OCI-LY3 (cell line): ENCODE measurements at regions not wholly inside any gene's neighbourhood (a gene's known extent, or its start where the extent isn't known, plus 50 kb on each side); places are given as distances from the start of the nearest gene placed in this dataset.
A peak's percentile ranks its signal among the peaks of the same experiment; 100 is the strongest.

Source experiments
- H2AFZ ChIP-seq: fragments of 200-600, 300-600 bp; shearing (Covaris generic); 2 replicates; pipeline ENCODE4 v1.6.0; 2014; ENCODE audit warnings: antibody characterized with exemption, low read depth, low read length
- H3K27ac ChIP-seq: fragments of 200-600, 300-600 bp; sonication (generic); 2 replicates; pipeline ENCODE4 v1.5.1; 2014; ENCODE audit warnings: mild to moderate bottlenecking, low read length, moderate library complexity, mixed read lengths
- H3K27me3 ChIP-seq: fragments of 200-600, 300-600 bp; sonication (generic); 2 replicates; pipeline ENCODE4 v1.6.1; 2014; ENCODE audit warnings: low read depth, low read length, mixed read lengths
- H3K36me3 ChIP-seq: fragments of 200-600, 300-600 bp; sonication (generic); replicated peaks from 2 replicates; pipeline ENCODE3; 2014; ENCODE audit warnings: low read depth, low read length, mixed read lengths
- H3K4me1 ChIP-seq: fragments of 300-600, 200-600 bp; sonication (generic); 2 replicates; pipeline ENCODE4 v1.6.1; 2014; ENCODE audit warnings: low read length, mixed read lengths
- H3K4me2 ChIP-seq: fragments of 200-600, 300-600 bp; sonication (generic); 2 replicates; pipeline ENCODE4 v1.6.1; 2014; ENCODE audit warnings: low read length, mixed read lengths
- H3K4me3 ChIP-seq: fragments of 300-600, 200-600 bp; sonication (generic); 2 replicates; pipeline ENCODE4 v1.5.1; 2014; ENCODE audit warnings: antibody characterized with exemption, mild to moderate bottlenecking, low read length, moderate library complexity
- H3K79me2 ChIP-seq: fragments of 300-600, 200-600 bp; shearing (Covaris generic); 2 replicates; pipeline ENCODE4 v1.6.1; 2014; ENCODE audit warnings: mild to moderate bottlenecking, low read length, mixed read lengths
- H3K9ac ChIP-seq: fragments of 300-600, 200-600 bp; shearing (Covaris generic); 2 replicates; pipeline ENCODE4 v1.6.0; 2014; ENCODE audit warnings: mild to moderate bottlenecking, low read length, moderate library complexity
- H3K9me3 ChIP-seq: fragments of 200-600, 300-600 bp; shearing (Covaris generic); 2 replicates; pipeline ENCODE4 v1.6.1; 2014; ENCODE audit warnings: low read length, mixed read lengths; ENCODE audit not compliant: insufficient read depth
- H4K20me1 ChIP-seq: fragments of 200-600, 300-600 bp; sonication (generic); 2 replicates; pipeline ENCODE4 v1.6.1; 2016; ENCODE audit warnings: low read length, mixed read lengths; ENCODE audit not compliant: insufficient read depth
- CTCF ChIP-seq: fragments of 200-600, 300-600 bp; sonication (generic); IDR thresholded peaks from 2 replicates; pipeline ENCODE4 v1.5.1; 2014; ENCODE audit warnings: antibody characterized with exemption, low read length, low read depth
- EZH2phosphoT487 ChIP-seq: fragments of 200-600 bp; shearing (Covaris generic); IDR thresholded peaks from 2 replicates; pipeline ENCODE4 v1.6.1; 2018; ENCODE audit warnings: antibody characterized with exemption, mixed run types, low read depth

DNA sequence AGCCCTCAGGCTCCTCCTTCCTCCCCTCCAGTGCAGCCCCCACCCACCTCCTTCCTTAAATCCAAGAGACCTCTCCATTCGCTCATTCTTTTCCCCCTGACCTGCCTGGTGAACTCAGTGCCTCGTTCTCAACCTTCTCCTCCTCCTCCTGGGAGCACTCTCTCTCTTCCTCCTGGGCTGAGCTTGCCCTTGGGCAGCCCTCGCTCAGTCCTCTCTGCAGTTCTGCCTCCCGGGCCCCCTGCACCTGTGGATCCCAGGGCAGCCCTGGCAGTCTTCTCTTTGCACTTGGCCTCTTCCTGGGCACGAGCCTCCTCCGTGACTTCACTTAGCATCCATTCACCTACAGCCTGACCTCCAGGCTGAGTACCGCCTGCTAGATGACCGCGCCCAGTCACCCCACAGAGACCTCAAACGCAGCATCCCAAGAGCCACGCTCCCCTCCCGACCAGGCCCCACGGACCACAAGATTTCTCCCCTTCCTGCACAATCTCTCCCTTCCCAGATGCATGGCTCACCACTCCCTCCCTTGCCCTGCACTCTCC lies 58.9 kb upstream of the ID2 start:
- Histone ChIP-seq H3K36me3 (no peaks in the 10 kb centered on the region), H3K4me3 (peak overlapping the region; percentile 56), H3K4me1 (peaks cover 15% of the 10 kb centered on the region), H3K27ac (no peak overlapping the region), H2AFZ (peak overlapping the region; percentile 81), H3K27me3 (peaks cover 4% of the 10 kb centered on the region; the same call in 1 of the 2 replicates), H4K20me1 (no peaks in the 10 kb centered on the region), H3K4me2 (peak overlapping the region; percentile 85), H3K9me3 (no peaks in the 10 kb centered on the region), H3K79me2 (no peaks in the 10 kb centered on the region), H3K9ac (peak overlapping the region; percentile 54)
- TF ChIP-seq EZH2phosphoT487 (no peak), CTCF (no peak)

DNA sequence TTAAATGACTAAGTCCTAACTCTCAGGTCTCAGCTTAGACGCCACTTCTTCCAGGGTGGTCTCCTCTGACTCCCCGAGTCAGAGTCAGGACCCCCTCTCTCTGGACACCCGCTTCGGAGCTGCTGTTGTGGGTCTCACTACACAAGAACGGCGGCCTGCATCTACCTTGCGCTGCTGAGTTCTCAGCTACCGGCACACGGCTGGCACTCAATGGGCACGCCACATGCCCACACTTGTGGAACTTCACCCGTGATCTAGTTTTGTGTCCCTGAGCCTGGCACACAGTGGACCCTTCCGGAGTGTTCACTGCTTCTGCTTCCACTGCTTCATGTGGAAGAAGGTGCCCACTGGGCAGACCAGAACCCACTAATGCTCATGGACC lies 58.3 kb upstream of the ID2 start:
- H3K4me2 ChIP-seq, result no peak overlapping the region
- no peaks in the 10 kb centered on the region for H4K20me1 ChIP-seq
- no peak overlapping the region for H3K27ac ChIP-seq
- H3K79me2 ChIP-seq, result no peaks in the 10 kb centered on the region
- no peak for TF ChIP-seq EZH2phosphoT487
- no peak for TF ChIP-seq CTCF
- no peaks in the 10 kb centered on the region for H3K9me3 ChIP-seq
- H3K4me1 ChIP-seq, result peaks cover 21% of the 10 kb centered on the region
- H3K4me3 ChIP-seq, result no peak overlapping the region
- H3K27me3 ChIP-seq, result peaks cover 4% of the 10 kb centered on the region; the same call in 1 of the 2 replicates
- H3K36me3 ChIP-seq, result no peaks in the 10 kb centered on the region
- no peak overlapping the region for H2AFZ ChIP-seq
- no peak overlapping the region for H3K9ac ChIP-seq

- H3K9me3 ChIP-seq, result no peaks in the 10 kb centered on the region
- TF ChIP-seq EZH2phosphoT487, result no peak
- peaks cover 26% of the 10 kb centered on the region for H3K4me1 ChIP-seq
- no peak overlapping the region for H3K4me2 ChIP-seq
- H3K9ac ChIP-seq, result no peak overlapping the region
- H3K4me3 ChIP-seq, result no peak overlapping the region
- peaks cover 4% of the 10 kb centered on the region; the same call in 1 of the 2 replicates for H3K27me3 ChIP-seq
- no peak overlapping the region for H2AFZ ChIP-seq
- H3K36me3 ChIP-seq, result no peaks in the 10 kb centered on the region
- no peak overlapping the region for H3K27ac ChIP-seq
- H3K79me2 ChIP-seq, result no peaks in the 10 kb centered on the region
- no peaks in the 10 kb centered on the region for H4K20me1 ChIP-seq
These were observed 57.8 kb upstream of the ID2 start for GRCh38 chr2:8623958-8624591.

- Histone ChIP-seq H3K4me1 (peaks cover 32% of the 10 kb centered on the region), H3K4me2 (no peak overlapping the region), H3K4me3 (no peak overlapping the region), H4K20me1 (no peaks in the 10 kb centered on the region), H2AFZ (no peak overlapping the region), H3K9ac (no peak overlapping the region), H3K9me3 (no peaks in the 10 kb centered on the region), H3K36me3 (no peaks in the 10 kb centered on the region), H3K79me2 (no peaks in the 10 kb centered on the region), H3K27ac (no peak overlapping the region), H3K27me3 (peaks cover 4% of the 10 kb centered on the region; the same call in 1 of the 2 replicates)
- TF ChIP-seq EZH2phosphoT487 (no peak), CTCF (no peak)
These were observed 56.9 kb upstream of the ID2 start for GRCh38 chr2:8624855-8625398.
